Uterus (tissue), 2 donors: ENCODE measurements at regions not wholly inside any gene's neighbourhood (a gene's known extent, or its start where the extent isn't known, plus 50 kb on each side); places are given as distances from the start of the nearest gene placed in this dataset.

Experiments
- POLR2A ChIP-seq, 2 donors: fragments of 450-650 bp; IDR thresholded peaks; one replicate each; pipeline ENCODE4 v1.6.1; 2016; ENCODE audit warnings: antibody characterized with exemption in 2 of 2, mild to moderate bottlenecking in 1 of 2, moderate library complexity in 1 of 2
- TF ChIP-seq, protein P1 (sequence below), 4 experiments: fragments of 200-600 bp in 2 of 4; fragments of 450-650 bp in 2 of 4; sonication (generic) in 2 of 4; IDR thresholded peaks; one replicate each; pipeline ENCODE4 v1.5.1; 2016 to 2019; ENCODE audit warnings: antibody characterized with exemption in 4 of 4, mild to moderate bottlenecking in 2 of 4, moderate library complexity in 1 of 4

DNA sequence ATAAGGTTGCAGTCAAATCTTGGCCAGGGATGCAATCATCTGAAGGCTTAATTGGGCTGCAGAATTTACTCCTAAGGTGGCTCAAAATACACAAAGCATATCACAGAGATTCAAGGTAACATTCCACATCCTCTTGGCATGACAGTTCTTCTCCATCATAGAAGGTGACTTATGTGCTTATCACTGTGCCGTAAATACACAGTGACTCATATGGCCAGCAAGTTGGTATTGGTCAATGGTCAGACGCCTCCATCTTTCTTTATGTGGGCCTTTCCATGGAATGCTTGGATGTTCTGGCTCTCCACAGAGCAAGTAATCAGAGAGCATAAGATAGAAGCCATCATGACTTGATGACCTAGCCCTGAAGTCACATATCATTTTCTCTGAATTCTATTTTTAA lies 168.8 kb upstream of the ST8SIA2 start:
- TF ChIP-seq, protein P1, sequence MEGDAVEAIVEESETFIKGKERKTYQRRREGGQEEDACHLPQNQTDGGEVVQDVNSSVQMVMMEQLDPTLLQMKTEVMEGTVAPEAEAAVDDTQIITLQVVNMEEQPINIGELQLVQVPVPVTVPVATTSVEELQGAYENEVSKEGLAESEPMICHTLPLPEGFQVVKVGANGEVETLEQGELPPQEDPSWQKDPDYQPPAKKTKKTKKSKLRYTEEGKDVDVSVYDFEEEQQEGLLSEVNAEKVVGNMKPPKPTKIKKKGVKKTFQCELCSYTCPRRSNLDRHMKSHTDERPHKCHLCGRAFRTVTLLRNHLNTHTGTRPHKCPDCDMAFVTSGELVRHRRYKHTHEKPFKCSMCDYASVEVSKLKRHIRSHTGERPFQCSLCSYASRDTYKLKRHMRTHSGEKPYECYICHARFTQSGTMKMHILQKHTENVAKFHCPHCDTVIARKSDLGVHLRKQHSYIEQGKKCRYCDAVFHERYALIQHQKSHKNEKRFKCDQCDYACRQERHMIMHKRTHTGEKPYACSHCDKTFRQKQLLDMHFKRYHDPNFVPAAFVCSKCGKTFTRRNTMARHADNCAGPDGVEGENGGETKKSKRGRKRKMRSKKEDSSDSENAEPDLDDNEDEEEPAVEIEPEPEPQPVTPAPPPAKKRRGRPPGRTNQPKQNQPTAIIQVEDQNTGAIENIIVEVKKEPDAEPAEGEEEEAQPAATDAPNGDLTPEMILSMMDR (IDR thresholded peaks at IDR 0.05): no peak
- no peak for TF ChIP-seq POLR2A (IDR thresholded peaks at IDR 0.05)
